ENCODE measurements at regions not wholly inside any gene's neighbourhood (a gene's known extent, or its start where the extent isn't known, plus 50 kb on each side); places are given as distances from the start of the nearest gene placed in this dataset.

- Histone ChIP-seq H4K20me1 (ENCODE audit: insufficient read depth, low read length) (no peaks in the 10 kb centered on the region), H3K4me3 (ENCODE audit: insufficient read depth, low read length) (no peak overlapping the region), H3K36me3 (ENCODE audit: insufficient read depth, low read length) (no peaks in the 10 kb centered on the region), H3K27ac (ENCODE audit: low read depth, low read length) (no peak overlapping the region), H3K4me1 (ENCODE audit: insufficient read depth, low read length) (no peaks in the 10 kb centered on the region), H3K4me2 (ENCODE audit: insufficient read depth, low read length) (no peak overlapping the region), H3K79me2 (ENCODE audit: insufficient read depth, low read length) (no peaks in the 10 kb centered on the region), H3K27me3 (ENCODE audit: insufficient read depth, low read length) (peaks cover 3% of the 10 kb centered on the region), H3K9me3 (ENCODE audit: low read depth, low read length) (no peaks in the 10 kb centered on the region), H2AFZ (ENCODE audit: low read length) (no peak overlapping the region)
- no peak for DNase-seq (ENCODE audit: insufficient read length, low spot score, missing footprints)
- TF ChIP-seq, protein P1, sequence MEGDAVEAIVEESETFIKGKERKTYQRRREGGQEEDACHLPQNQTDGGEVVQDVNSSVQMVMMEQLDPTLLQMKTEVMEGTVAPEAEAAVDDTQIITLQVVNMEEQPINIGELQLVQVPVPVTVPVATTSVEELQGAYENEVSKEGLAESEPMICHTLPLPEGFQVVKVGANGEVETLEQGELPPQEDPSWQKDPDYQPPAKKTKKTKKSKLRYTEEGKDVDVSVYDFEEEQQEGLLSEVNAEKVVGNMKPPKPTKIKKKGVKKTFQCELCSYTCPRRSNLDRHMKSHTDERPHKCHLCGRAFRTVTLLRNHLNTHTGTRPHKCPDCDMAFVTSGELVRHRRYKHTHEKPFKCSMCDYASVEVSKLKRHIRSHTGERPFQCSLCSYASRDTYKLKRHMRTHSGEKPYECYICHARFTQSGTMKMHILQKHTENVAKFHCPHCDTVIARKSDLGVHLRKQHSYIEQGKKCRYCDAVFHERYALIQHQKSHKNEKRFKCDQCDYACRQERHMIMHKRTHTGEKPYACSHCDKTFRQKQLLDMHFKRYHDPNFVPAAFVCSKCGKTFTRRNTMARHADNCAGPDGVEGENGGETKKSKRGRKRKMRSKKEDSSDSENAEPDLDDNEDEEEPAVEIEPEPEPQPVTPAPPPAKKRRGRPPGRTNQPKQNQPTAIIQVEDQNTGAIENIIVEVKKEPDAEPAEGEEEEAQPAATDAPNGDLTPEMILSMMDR (IDR thresholded peaks at IDR 0.05; ENCODE audit: extremely low read depth, low read depth, low read length) = no peak
These were observed 90.4 kb upstream of the MVB12B start for GRCh38 chr9:126236273-126236672.

- no peak for DNase-seq (ENCODE audit: insufficient read length, low spot score, missing footprints)
- Histone ChIP-seq H3K4me1 (ENCODE audit: insufficient read depth, low read length) (no peaks in the 10 kb centered on the region), H3K4me2 (ENCODE audit: insufficient read depth, low read length) (no peak overlapping the region), H3K36me3 (ENCODE audit: insufficient read depth, low read length) (no peaks in the 10 kb centered on the region), H3K9me3 (ENCODE audit: low read depth, low read length) (no peaks in the 10 kb centered on the region), H2AFZ (ENCODE audit: low read length) (no peak overlapping the region), H4K20me1 (ENCODE audit: insufficient read depth, low read length) (no peaks in the 10 kb centered on the region), H3K79me2 (ENCODE audit: insufficient read depth, low read length) (no peaks in the 10 kb centered on the region), H3K4me3 (ENCODE audit: insufficient read depth, low read length) (no peak overlapping the region), H3K27ac (ENCODE audit: low read depth, low read length) (no peak overlapping the region), H3K27me3 (ENCODE audit: insufficient read depth, low read length) (peaks cover 3% of the 10 kb centered on the region)
- TF ChIP-seq, protein P1 (IDR thresholded peaks at IDR 0.05; ENCODE audit: extremely low read depth, low read depth, low read length) = no peak
These were observed 88.2 kb upstream of the MVB12B start for GRCh38 chr9:126238415-126238814.

GRCh38 chr9:126239515-126239914 lies 87.1 kb upstream of the MVB12B start:
- no peak overlapping the region for H2AFZ ChIP-seq (ENCODE audit: low read length)
- H3K36me3 ChIP-seq (ENCODE audit: insufficient read depth, low read length) = no peaks in the 10 kb centered on the region
- H3K4me1 ChIP-seq (ENCODE audit: insufficient read depth, low read length) = no peaks in the 10 kb centered on the region
- H3K4me2 ChIP-seq (ENCODE audit: insufficient read depth, low read length) = no peak overlapping the region
- no peak overlapping the region for H3K4me3 ChIP-seq (ENCODE audit: insufficient read depth, low read length)
- H3K79me2 ChIP-seq (ENCODE audit: insufficient read depth, low read length) = no peaks in the 10 kb centered on the region
- no peaks in the 10 kb centered on the region for H4K20me1 ChIP-seq (ENCODE audit: insufficient read depth, low read length)
- H3K27ac ChIP-seq (ENCODE audit: low read depth, low read length) = no peak overlapping the region
- peaks cover 3% of the 10 kb centered on the region for H3K27me3 ChIP-seq (ENCODE audit: insufficient read depth, low read length)
- TF ChIP-seq, protein P1 (IDR thresholded peaks at IDR 0.05; ENCODE audit: extremely low read depth, low read depth, low read length) = no peak
- DNase-seq (ENCODE audit: insufficient read length, low spot score, missing footprints) = peak; percentile 8
- H3K9me3 ChIP-seq (ENCODE audit: low read depth, low read length) = no peaks in the 10 kb centered on the region

DNA sequence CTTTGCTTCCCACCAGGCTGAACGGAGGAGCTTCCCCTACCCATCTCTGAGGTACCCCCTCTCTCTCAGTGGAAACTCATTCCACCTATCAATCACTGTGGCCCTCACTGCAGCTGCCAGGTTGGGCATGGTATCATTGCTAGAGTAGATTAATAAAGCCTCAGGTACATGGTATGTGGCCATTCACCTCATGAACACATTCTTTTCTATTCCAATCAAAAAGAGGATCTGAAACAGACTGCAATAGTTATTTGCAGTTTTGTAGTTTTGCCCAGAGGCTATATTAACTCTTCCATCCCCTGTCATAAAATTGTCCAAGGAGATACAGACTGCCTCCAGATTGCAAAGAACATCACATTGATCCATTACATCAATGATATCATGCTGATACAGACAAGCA lies 85.8 kb upstream of the MVB12B start:
- H3K79me2 ChIP-seq (ENCODE audit: insufficient read depth, low read length) = no peaks in the 10 kb centered on the region
- H4K20me1 ChIP-seq (ENCODE audit: insufficient read depth, low read length) = no peaks in the 10 kb centered on the region
- no peak overlapping the region for H3K27ac ChIP-seq (ENCODE audit: low read depth, low read length)
- H3K27me3 ChIP-seq (ENCODE audit: insufficient read depth, low read length) = peaks cover 3% of the 10 kb centered on the region
- peak; percentile 44 for DNase-seq (ENCODE audit: insufficient read length, low spot score, missing footprints)
- H3K9me3 ChIP-seq (ENCODE audit: low read depth, low read length) = peaks cover 4% of the 10 kb centered on the region
- H3K4me3 ChIP-seq (ENCODE audit: insufficient read depth, low read length) = no peak overlapping the region
- H2AFZ ChIP-seq (ENCODE audit: low read length) = no peak overlapping the region
- no peaks in the 10 kb centered on the region for H3K36me3 ChIP-seq (ENCODE audit: insufficient read depth, low read length)
- no peak overlapping the region for H3K4me2 ChIP-seq (ENCODE audit: insufficient read depth, low read length)
- TF ChIP-seq, protein P1 (IDR thresholded peaks at IDR 0.05; ENCODE audit: extremely low read depth, low read depth, low read length) = no peak
- no peaks in the 10 kb centered on the region for H3K4me1 ChIP-seq (ENCODE audit: insufficient read depth, low read length)

Measured in osteoblast (primary cell).